HepG2 (cell line): ENCODE measurements at regions not wholly inside any gene's neighbourhood (a gene's known extent, or its start where the extent isn't known, plus 50 kb on each side); places are given as distances from the start of the nearest gene placed in this dataset.

Experiments used
- FUBP1 ChIP-seq: sonication (generic); formaldehyde crosslinking; IDR thresholded peaks from 2 replicates; pipeline ENCODE4 v1.5.1; 2020; ENCODE audit warnings: missing genetic modification reagents, mild to moderate bottlenecking, borderline replicate concordance
- KIAA2018 ChIP-seq: sonication (generic); formaldehyde crosslinking; IDR thresholded peaks from 2 replicates; pipeline ENCODE4 v1.5.0; 2020; ENCODE audit warnings: mild to moderate bottlenecking, missing genetic modification reagents, borderline replicate concordance
- MLXIP ChIP-seq: sonication (generic); formaldehyde crosslinking; IDR thresholded peaks from 2 replicates; pipeline ENCODE4 v1.9.0; 2021; ENCODE audit warnings: missing genetic modification reagents, borderline replicate concordance
- PRMT3 ChIP-seq: sonication (generic); formaldehyde crosslinking; IDR thresholded peaks from 2 replicates; pipeline ENCODE4 v1.8.1; 2022; ENCODE audit warnings: low read depth, mild to moderate bottlenecking, moderate library complexity, missing genetic modification reagents, borderline replicate concordance
- TBL1XR1 ChIP-seq: fragments of 150-350 bp; IDR thresholded peaks from 2 replicates; pipeline ENCODE4 v1.6.1; 2014; ENCODE audit warnings: borderline replicate concordance, low read length; ENCODE audit not compliant: partially characterized antibody
- ZNF414 ChIP-seq: sonication (generic); formaldehyde crosslinking; IDR thresholded peaks from 2 replicates; pipeline ENCODE4 v1.5.0; 2020; ENCODE audit warnings: missing genetic modification reagents
- ZNF512B ChIP-seq: sonication (generic); formaldehyde crosslinking; IDR thresholded peaks from 2 replicates; pipeline ENCODE4 v1.5.1; 2020; ENCODE audit warnings: missing genetic modification reagents, mild to moderate bottlenecking, borderline replicate concordance

GRCh38 chr2:62569907-62570841 is 64.2 kb upstream of the TMEM17 start (continued):
- TF ChIP-seq FUBP1 (no peak), TBL1XR1 (peak; percentile 15), KIAA2018 (no peak), ZNF512B (CRISPR knock-in tag) (peak; percentile 46; the same call in 1 of the 2 replicates), ZNF414 (CRISPR knock-in tag) (peak; percentile 69), MLXIP (CRISPR knock-in tag) (peak; percentile 90), PRMT3 (CRISPR knock-in tag) (peak; percentile 85; the same call in 1 of the 2 replicates)
